Anterior cingulate cortex (tissue), 58 donors: ENCODE measurements at regions not wholly inside any gene's neighbourhood (a gene's known extent, or its start where the extent isn't known, plus 50 kb on each side); places are given as distances from the start of the nearest gene placed in this dataset.
"Not testable (repeated sequence)": the region's sequence is repeated elsewhere in the genome, so short reads cannot be mapped to it uniquely, and the experiment has no call there.

Experiments used
- DNase-seq, 58 donors: peaks; one replicate each; lab custom pipeline; 2025; lab: John Stamatoyannopoulos, UW

- DNase-seq, result no peak
These were observed 102.4 kb upstream of the FIBIN start for GRCh38 chr11:26891501-26891900.

DNA sequence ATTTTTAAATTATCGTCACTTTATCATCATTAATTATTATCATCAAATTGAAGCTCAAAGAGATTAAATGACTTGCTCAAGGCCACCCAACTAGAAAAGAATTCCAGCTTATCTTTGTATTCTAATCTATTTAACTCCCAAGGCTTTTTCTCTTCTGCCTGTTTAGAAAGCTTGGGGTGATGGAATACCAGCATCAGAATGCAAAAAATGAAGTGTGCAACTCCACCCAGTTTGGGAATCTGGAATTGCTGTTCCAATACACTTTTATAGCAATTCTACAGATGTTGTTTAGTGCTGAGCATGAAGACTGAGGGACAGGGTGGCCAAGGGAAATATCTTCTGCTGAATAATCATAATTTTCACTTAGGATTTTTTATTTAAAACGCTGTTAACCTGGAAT is 97.2 kb upstream of the FIBIN start:
- no peak for DNase-seq

DNA sequence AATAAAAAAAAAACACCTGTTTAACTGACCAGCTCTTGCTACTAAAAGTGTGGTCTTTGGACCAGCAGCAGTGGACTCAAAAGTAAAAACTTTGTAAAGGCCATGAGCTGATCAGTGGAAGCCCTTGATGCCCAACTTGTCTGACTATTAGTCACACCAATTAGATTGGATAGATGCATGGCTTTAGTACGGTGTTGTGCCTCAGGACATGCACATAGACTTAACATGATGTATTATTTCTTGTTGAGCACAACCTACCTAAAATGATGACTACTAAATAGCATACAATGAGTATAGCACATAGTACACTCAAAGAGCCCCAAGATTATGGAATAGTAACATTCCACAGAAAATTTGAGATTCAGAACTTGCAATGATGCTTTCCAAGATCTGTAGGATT is 95.1 kb upstream of the FIBIN start:
- no peak for DNase-seq

GRCh38 chr11:26901162-26901561 is 92.8 kb upstream of the FIBIN start:
- DNase-seq, result no peak

DNA sequence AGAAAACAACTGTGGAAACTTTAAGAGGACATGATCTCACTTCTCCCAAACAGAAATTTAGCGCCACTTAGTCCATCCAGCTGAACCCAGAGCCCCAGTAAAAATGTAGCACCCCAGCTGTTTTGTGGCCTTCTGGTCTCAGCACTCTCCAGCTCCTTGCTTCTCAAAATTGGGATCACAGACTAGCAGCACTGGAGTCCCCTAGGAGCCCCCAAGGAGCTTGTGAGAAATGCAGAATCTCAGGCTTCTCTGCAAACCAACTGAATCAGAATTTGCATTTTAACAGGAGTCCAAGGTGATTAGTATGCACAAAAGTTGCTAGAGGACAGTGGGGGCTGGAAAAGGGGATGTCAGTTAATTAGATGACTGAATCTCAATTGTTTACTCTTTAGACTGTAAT is 89.8 kb upstream of the FIBIN start:
- DNase-seq, result peak in 7 of 58 donors; percentile 1 to 32 (median 15)

DNA sequence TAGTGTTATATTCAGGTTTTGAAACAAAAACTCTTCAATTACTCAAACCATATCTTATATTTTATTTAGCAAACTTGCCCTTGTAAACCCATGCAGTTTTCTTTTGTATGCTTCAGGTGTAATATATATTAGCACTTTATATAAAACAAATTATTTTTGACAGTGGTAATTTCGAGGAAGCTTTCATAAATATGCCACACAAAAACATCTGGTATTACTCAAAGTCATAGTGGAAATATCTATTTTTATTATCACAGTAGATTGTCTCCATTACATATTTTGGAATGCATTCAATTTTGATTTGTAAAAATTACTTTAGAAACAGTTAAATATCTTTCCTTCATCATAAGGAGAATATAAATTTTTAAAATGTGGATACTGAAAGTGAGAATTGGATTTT is 89.1 kb upstream of the FIBIN start:
- DNase-seq, result no peak

DNA sequence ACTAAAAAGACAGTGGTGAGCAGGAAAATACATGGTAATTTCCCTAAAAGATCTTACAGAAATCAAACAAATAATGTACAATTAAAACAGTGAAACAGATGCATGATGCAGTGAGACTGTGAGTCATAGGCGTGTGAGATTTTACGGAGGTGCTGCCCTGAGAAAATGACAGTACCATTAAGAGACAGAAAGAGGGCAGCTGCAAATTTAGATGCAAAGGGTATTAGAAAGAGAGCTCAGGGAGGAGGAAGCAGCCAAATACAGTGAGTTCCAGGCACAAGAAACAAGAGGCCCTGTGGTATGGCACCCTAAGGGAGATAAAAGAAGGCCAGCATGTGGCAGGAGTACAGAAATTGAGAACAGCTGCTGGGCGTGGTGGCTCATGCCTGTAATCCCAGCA is 88.5 kb upstream of the FIBIN start:
- DNase-seq, result peak in 7 of 58 donors; percentile 1 to 21 (median 6)

- no peak for DNase-seq
These were observed 84.4 kb upstream of the FIBIN start for GRCh38 chr11:26909515-26909914.

- DNase-seq, result no peak
These were observed 83.8 kb upstream of the FIBIN start for GRCh38 chr11:26909991-26910591.

- DNase-seq, result no peak
These were observed 78.9 kb upstream of the FIBIN start for GRCh38 chr11:26914968-26915367.

DNA sequence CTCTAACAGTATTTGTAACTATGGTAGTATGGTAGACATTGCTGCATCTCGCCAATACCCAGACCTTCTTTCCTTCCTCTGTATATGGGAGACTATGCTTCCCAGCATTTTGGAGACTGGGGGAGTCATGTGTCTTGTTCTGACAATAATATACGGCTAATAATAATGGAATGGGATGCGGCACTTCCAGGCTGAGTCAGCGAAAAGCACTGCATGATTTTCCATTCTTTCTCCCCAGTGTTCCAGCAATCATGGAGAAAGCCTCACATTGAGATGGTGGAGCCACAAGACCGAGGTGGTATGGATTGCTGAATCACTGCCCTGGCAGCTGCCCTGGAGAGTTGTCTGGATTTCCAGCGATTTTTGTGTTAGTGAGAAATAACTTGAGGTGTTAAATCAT is 77.1 kb upstream of the FIBIN start:
- DNase-seq, result no peak

- no peak for DNase-seq
These were observed 65.3 kb upstream of the FIBIN start for GRCh38 chr11:26928582-26928981.

DNA sequence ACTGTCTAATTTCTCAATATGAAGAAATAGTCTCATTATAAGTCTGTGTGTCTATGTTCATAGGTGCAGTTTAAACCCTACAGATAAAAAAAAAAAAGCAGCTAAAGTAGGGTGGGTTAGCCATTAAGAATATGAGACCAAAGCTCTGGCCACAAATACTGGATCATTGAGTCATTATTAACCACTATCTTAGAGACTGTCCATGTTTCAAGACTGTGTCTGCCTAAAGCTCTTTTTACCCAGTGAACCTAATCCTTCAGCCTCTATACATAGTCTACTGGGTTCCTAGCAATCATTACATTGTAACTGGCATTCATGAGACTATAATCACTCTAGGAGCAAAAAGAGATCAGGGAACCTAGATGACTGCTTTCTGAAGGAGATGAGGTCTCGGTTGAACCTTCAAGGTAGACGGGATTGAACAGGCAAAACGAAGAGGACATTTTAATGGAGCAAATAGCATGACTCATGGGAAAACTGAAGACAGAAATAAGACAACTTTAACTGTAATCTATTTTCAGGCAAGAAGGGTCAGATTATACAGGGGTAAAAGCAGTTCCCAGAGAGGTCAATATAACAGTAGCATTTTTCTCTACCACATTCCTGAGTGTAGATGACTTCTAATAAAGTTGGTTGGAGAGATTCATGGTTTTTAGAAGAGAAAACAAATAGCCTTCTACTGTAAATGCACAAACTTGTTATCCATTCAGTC is 64.0 kb upstream of the FIBIN start:
- DNase-seq, result no peak

- no peak for DNase-seq
These were observed 63.2 kb upstream of the FIBIN start for GRCh38 chr11:26930518-26931247.

DNA sequence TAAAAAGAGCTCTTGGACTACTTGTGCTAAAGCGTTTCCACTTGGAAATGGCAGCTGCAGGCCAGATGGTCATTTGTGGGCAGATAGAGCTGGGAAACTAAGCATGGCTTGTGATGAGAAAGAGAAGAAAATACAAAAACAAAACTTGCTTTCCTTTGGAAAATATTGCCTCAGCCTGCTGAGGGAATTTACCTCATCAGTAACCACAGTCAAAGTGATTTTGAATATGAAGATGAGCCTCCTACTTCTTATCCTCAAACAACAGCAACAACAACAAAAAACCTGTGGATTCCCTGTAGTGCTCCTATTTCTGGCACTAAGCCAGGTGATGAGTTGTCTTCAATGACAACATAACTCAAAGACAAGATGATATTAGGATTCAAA is 62.7 kb upstream of the FIBIN start:
- DNase-seq, result peak in 14 of 58 donors; percentile 1 to 45 (median 8)

GRCh38 chr11:26931881-26932280 is 62.0 kb upstream of the FIBIN start:
- no peak for DNase-seq

- no peak for DNase-seq
These were observed 57.8 kb upstream of the FIBIN start for GRCh38 chr11:26936109-26936508.

DNA sequence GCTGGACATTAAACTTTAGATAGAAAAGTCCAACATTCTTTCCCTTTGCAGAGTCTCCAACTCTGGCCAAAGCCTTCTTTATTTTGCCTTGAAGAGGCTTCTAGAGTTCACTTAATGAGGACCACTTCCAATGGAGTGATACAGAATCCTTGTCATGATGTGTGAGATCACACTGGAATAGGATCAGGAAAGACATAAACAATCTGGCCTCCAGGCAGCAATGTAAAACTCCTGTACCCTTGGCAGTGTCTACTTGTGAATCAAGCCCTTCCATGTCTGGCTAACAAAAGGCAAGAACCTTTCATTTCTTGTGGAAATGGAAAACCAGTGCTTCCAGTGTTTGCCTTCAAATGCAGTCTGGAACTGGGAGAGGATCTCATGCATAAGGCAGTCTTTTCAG is 56.5 kb upstream of the FIBIN start:
- no peak for DNase-seq

DNA sequence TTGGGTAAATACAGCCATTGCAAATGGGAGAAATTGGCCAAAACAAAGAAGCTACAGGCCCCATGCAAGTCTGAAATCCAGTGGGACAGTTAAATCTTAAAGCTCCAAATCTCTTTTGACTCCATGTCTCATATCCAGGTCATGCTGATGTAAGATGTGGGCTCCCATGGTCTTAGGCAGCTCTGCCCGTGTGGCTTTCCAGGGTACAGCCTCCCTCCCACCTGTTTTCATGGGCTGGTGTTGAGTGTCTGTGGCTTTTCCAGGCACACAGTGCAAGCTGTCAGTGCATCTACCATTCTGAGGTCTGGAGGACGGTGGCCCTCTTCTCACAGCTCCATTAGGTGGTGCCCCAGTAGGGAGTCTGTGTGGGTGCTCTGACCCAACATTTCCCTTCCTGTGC is 53.4 kb upstream of the FIBIN start:
- not testable (repeated sequence) for DNase-seq

GRCh38 chr11:26942356-26942755 is 51.6 kb upstream of the FIBIN start:
- no peak for DNase-seq

GRCh38 chr11:26943636-26944035 is 50.3 kb upstream of the FIBIN start:
- DNase-seq, result no peak
